Liver (tissue), 8 donors: ENCODE measurements at regions not wholly inside any gene's neighbourhood (a gene's known extent, or its start where the extent isn't known, plus 50 kb on each side); places are given as distances from the start of the nearest gene placed in this dataset.

Experiments used
- DNase-seq: peaks from one replicate; pipeline ENCODE4 v3.0.0-alpha.2; 2017; ENCODE audit warnings: low spot score
- H3K27ac ChIP-seq, 2 donors: one replicate each; pipeline ENCODE4 v1.7.0; 2013; ENCODE audit warnings: inconsistent platforms in 2 of 2, low read length in 2 of 2, control low read depth in 1 of 2, low read depth in 1 of 2, mild to moderate bottlenecking in 1 of 2
- H3K27me3 ChIP-seq, 4 donors: one replicate each; pipeline versions ENCODE4 v1.6.1 to v1.7.0; 2013; ENCODE audit warnings: low read length in 3 of 4, inconsistent platforms in 1 of 4, mild to moderate bottlenecking in 1 of 4, moderate library complexity in 1 of 4; ENCODE audit not compliant: control insufficient read depth in 4 of 4, insufficient read depth in 4 of 4
- H3K36me3 ChIP-seq, 4 donors: one replicate each; pipeline versions ENCODE4 v1.6.1 to v1.7.0; 2013; ENCODE audit warnings: low read length in 3 of 4, mild to moderate bottlenecking in 3 of 4, low read depth in 1 of 4, moderate library complexity in 1 of 4; ENCODE audit not compliant: control insufficient read depth in 4 of 4, insufficient read depth in 3 of 4
- H3K4me1 ChIP-seq, 4 donors: one replicate each; pipeline versions ENCODE4 v1.6.1 to v1.7.0; 2013; ENCODE audit warnings: low read length in 3 of 4, mild to moderate bottlenecking in 3 of 4, moderate library complexity in 1 of 4; ENCODE audit not compliant: control insufficient read depth in 4 of 4, insufficient read depth in 4 of 4
- H3K4me3 ChIP-seq, 3 donors: one replicate each; pipeline versions ENCODE4 v1.6.1 to v1.7.0; 2013; ENCODE audit warnings: low read length in 3 of 3, control low read depth in 1 of 3, low read depth in 1 of 3, mild to moderate bottlenecking in 1 of 3
- H3K9ac ChIP-seq, 2 donors: one replicate each; pipeline ENCODE4 v1.7.0; 2013; ENCODE audit warnings: low read length in 2 of 2, mild to moderate bottlenecking in 2 of 2, moderate library complexity in 2 of 2, control low read depth in 1 of 2, low read depth in 1 of 2
- H3K9me3 ChIP-seq, 4 donors: one replicate each; pipeline versions ENCODE4 v1.6.1 to v1.7.0; 2013; ENCODE audit warnings: low read length in 3 of 4; ENCODE audit not compliant: control insufficient read depth in 4 of 4
- EGR1 ChIP-seq, 2 donors: IDR thresholded peaks; 2 replicates each; pipeline ENCODE4 v1.6.1; 2016 to 2018; ENCODE audit warnings: antibody characterized with exemption in 2 of 2, low read depth in 2 of 2
- FOXA2 ChIP-seq: IDR thresholded peaks from 2 replicates; pipeline ENCODE4 v1.6.1; 2016; ENCODE audit warnings: antibody characterized with exemption
- GABPA ChIP-seq, 2 donors: IDR thresholded peaks in 1 of 2; conservative IDR thresholded peaks in 1 of 2; 2 replicates each; pipeline ENCODE4 v1.6.1; 2016; ENCODE audit warnings: antibody characterized with exemption in 2 of 2, mild to moderate bottlenecking in 1 of 2, moderate library complexity in 1 of 2
- HNF4A ChIP-seq, 2 donors: conservative IDR thresholded peaks; 2 replicates each; pipeline ENCODE4 v1.6.1; 2016; ENCODE audit warnings: antibody characterized with exemption in 2 of 2, mild to moderate bottlenecking in 2 of 2
- HNF4G ChIP-seq: IDR thresholded peaks from 2 replicates; pipeline ENCODE4 v1.6.1; 2016; ENCODE audit warnings: antibody characterized with exemption
- JUND ChIP-seq, 2 donors: IDR thresholded peaks; 2 replicates each; pipeline ENCODE4 v1.6.1; 2016; ENCODE audit warnings: antibody characterized with exemption in 2 of 2
- NR2F2 ChIP-seq: IDR thresholded peaks from 2 replicates; pipeline ENCODE4 v1.6.1; 2016; ENCODE audit warnings: antibody characterized with exemption
- RAD21 ChIP-seq, 2 donors: IDR thresholded peaks; 2 replicates each; pipeline ENCODE4 v1.6.1; 2016; ENCODE audit warnings: antibody characterized with exemption in 2 of 2, mild to moderate bottlenecking in 2 of 2
- RXRA ChIP-seq, 2 donors: IDR thresholded peaks; 2 replicates each; pipeline ENCODE4 v1.6.1; 2017 to 2018; ENCODE audit warnings: antibody characterized with exemption in 2 of 2, mild to moderate bottlenecking in 1 of 2
- SP1 ChIP-seq: IDR thresholded peaks from 2 replicates; pipeline ENCODE4 v1.6.1; 2018; ENCODE audit warnings: antibody characterized with exemption, mild to moderate bottlenecking
- TAF1 ChIP-seq: conservative IDR thresholded peaks from 2 replicates; pipeline ENCODE4 v1.6.1; 2016; ENCODE audit warnings: antibody characterized with exemption, mild to moderate bottlenecking
- YY1 ChIP-seq: IDR thresholded peaks from 2 replicates; pipeline ENCODE4 v1.6.1; 2016; ENCODE audit warnings: antibody characterized with exemption, mild to moderate bottlenecking
- whole genome bisulfite sequencing: extraction: QIAGEN DNeasy Blood & Tissue Kit; methylation state at CpG from one replicate; pipeline ENCODE4 v1.1.7; 2013; 5-methylcytosine and 5-hydroxymethylcytosine counted together
- TF ChIP-seq, protein P1 (sequence below): IDR thresholded peaks from 2 replicates; pipeline ENCODE4 v1.6.1; 2016; ENCODE audit warnings: antibody characterized with exemption
- TF ChIP-seq, protein P2 (sequence below): fragments of 150-350 bp; IDR thresholded peaks from 2 replicates; pipeline ENCODE4 v1.5.1; 2017; ENCODE audit warnings: improper control_type of control experiment, low read depth, low read length; ENCODE audit not compliant: missing input control
- TF ChIP-seq, protein P3 (sequence below): IDR thresholded peaks from 2 replicates; pipeline ENCODE4 v1.6.1; 2016; ENCODE audit warnings: antibody characterized with exemption, mild to moderate bottlenecking
- donor health status: healthy.
- donor health status: healthy.
- donor health status: healthy.
- donor health status: healthy.
- donor health status: healthy.

DNA sequence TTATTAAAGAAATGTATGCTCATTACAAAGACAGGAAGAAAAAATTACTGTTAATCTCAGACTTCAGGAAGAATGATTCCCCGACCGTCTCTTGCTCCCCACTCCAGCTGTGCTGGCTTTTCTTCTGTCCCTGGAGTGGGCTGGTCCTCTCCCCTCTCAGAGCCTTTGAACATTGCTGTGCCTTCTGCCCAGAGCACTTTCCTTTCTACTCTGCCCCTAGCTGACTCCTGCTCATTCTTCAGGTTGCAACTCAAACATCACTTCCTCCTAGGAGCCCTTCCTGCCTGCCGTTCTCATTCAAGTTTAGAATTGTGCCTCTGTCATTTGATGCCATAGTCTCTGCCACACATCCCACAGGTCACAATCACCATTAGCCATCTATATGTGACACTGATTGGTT is 329.5 kb downstream of the MIAT start:
- H3K27ac ChIP-seq, result no peak overlapping the region
- no peak for DNase-seq
- no peak overlapping the region for H3K9ac ChIP-seq
- 23% methylated on average over 3 of the region's 3 CpGs for WGBS
- H3K36me3 ChIP-seq, result no peaks in the 10 kb centered on the region
- TF ChIP-seq EGR1 (IDR thresholded peaks at IDR 0.05; ENCODE audit: low read depth in 2 of 2) (no peak), YY1 (no peak), HNF4A (conservative IDR thresholded peaks at IDR 0.05) (no peak), GABPA (IDR thresholded peaks at IDR 0.05 in 1 of 2, conservative IDR thresholded peaks at IDR 0.05 in 1 of 2) (no peak), HNF4G (no peak), SP1 (no peak), FOXA2 (no peak), TAF1 (no peak), RXRA (IDR thresholded peaks at IDR 0.05) (no peak), NR2F2 (no peak), RAD21 (IDR thresholded peaks at IDR 0.05) (no peak), JUND (IDR thresholded peaks at IDR 0.05) (no peak)
- TF ChIP-seq, protein P1, sequence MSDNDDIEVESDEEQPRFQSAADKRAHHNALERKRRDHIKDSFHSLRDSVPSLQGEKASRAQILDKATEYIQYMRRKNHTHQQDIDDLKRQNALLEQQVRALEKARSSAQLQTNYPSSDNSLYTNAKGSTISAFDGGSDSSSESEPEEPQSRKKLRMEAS, result no peak
- TF ChIP-seq, protein P2, sequence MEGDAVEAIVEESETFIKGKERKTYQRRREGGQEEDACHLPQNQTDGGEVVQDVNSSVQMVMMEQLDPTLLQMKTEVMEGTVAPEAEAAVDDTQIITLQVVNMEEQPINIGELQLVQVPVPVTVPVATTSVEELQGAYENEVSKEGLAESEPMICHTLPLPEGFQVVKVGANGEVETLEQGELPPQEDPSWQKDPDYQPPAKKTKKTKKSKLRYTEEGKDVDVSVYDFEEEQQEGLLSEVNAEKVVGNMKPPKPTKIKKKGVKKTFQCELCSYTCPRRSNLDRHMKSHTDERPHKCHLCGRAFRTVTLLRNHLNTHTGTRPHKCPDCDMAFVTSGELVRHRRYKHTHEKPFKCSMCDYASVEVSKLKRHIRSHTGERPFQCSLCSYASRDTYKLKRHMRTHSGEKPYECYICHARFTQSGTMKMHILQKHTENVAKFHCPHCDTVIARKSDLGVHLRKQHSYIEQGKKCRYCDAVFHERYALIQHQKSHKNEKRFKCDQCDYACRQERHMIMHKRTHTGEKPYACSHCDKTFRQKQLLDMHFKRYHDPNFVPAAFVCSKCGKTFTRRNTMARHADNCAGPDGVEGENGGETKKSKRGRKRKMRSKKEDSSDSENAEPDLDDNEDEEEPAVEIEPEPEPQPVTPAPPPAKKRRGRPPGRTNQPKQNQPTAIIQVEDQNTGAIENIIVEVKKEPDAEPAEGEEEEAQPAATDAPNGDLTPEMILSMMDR, result no peak
- no peak overlapping the region for H3K4me3 ChIP-seq
- no peaks in the 10 kb centered on the region for H3K4me1 ChIP-seq
- peaks cover 0 to 3% (median 0%) of the 10 kb centered on the region in 4 donors for H3K9me3 ChIP-seq
- peaks cover 0 to 6% (median 2%) of the 10 kb centered on the region in 4 donors for H3K27me3 ChIP-seq

DNA sequence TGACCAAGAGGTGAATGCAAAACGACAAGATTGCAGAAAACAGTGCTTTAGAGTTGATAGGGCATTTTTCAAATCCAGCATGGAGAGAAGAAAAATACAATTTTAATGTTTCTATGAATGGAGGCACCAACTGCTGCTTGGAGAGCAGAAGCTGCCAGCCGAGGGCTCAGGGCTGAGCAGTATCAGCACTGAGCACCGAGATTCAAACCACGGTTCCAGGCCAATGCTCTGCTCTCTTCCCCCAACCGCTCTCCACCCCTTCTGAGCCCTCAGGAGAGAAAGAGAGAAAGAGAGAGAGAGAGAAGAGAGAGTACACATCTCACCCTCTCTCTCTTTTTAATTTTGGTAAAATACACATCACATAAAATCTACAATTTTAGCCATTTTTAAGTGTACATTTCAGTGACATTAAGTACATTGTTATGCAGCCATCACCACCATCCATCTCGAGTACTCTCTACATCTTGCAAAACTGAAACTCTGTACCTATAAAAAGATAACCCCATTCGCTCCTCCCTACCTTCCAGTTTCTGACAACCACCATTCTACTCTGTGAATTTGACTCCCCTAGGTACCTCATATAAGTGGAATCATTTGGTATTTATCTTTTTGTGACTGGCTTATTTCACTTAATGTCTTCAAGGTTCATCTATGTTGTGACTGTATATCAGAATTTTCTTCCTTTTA is 333.3 kb downstream of the MIAT start:
- 59% methylated on average over 7 of the region's 7 CpGs for WGBS
- H3K36me3 ChIP-seq, result no peaks in the 10 kb centered on the region
- H3K9ac ChIP-seq, result no peak overlapping the region
- H3K9me3 ChIP-seq, result peaks cover 0 to 3% (median 0%) of the 10 kb centered on the region in 4 donors
- peaks cover 0 to 2% (median 0%) of the 10 kb centered on the region in 4 donors for H3K27me3 ChIP-seq
- no peak for TF ChIP-seq FOXA2
- TF ChIP-seq RXRA (IDR thresholded peaks at IDR 0.05), result no peak
- TF ChIP-seq EGR1 (IDR thresholded peaks at IDR 0.05; ENCODE audit: low read depth in 2 of 2), result no peak
- TF ChIP-seq TAF1, result no peak
- no peak for TF ChIP-seq GABPA (IDR thresholded peaks at IDR 0.05 in 1 of 2, conservative IDR thresholded peaks at IDR 0.05 in 1 of 2)
- TF ChIP-seq NR2F2, result no peak
- no peak for TF ChIP-seq YY1
- TF ChIP-seq, protein P3, sequence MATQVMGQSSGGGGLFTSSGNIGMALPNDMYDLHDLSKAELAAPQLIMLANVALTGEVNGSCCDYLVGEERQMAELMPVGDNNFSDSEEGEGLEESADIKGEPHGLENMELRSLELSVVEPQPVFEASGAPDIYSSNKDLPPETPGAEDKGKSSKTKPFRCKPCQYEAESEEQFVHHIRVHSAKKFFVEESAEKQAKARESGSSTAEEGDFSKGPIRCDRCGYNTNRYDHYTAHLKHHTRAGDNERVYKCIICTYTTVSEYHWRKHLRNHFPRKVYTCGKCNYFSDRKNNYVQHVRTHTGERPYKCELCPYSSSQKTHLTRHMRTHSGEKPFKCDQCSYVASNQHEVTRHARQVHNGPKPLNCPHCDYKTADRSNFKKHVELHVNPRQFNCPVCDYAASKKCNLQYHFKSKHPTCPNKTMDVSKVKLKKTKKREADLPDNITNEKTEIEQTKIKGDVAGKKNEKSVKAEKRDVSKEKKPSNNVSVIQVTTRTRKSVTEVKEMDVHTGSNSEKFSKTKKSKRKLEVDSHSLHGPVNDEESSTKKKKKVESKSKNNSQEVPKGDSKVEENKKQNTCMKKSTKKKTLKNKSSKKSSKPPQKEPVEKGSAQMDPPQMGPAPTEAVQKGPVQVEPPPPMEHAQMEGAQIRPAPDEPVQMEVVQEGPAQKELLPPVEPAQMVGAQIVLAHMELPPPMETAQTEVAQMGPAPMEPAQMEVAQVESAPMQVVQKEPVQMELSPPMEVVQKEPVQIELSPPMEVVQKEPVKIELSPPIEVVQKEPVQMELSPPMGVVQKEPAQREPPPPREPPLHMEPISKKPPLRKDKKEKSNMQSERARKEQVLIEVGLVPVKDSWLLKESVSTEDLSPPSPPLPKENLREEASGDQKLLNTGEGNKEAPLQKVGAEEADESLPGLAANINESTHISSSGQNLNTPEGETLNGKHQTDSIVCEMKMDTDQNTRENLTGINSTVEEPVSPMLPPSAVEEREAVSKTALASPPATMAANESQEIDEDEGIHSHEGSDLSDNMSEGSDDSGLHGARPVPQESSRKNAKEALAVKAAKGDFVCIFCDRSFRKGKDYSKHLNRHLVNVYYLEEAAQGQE, result no peak
- TF ChIP-seq HNF4G, result no peak
- TF ChIP-seq JUND (IDR thresholded peaks at IDR 0.05), result no peak
- no peak overlapping the region for H3K4me3 ChIP-seq
- H3K4me1 ChIP-seq, result no peaks in the 10 kb centered on the region
- no peak overlapping the region for H3K27ac ChIP-seq
- DNase-seq, result no peak
